HG02870 (cell line): ENCODE measurements at regions not wholly inside any gene's neighbourhood (a gene's known extent, or its start where the extent isn't known, plus 50 kb on each side); places are given as distances from the start of the nearest gene placed in this dataset.

Experiments used
- ATAC-seq: cut with Tn5 transposase; IDR thresholded peaks from one replicate; pipeline ENCODE4 v1.9.1; 2021; ENCODE audit warnings: mild to moderate bottlenecking, moderate library complexity; ENCODE audit not compliant: unreplicated experiment

GRCh38 chr3:64291345-64291744 is 66.1 kb upstream of the PRICKLE2 start:
- ATAC-seq, result no peak

GRCh38 chr3:64290864-64291263 is 65.6 kb upstream of the PRICKLE2 start:
- no peak for ATAC-seq

- ATAC-seq, result no peak
Observed at GRCh38 chr3:64290161-64290560, 64.9 kb upstream of the PRICKLE2 start.

- ATAC-seq, result no peak
Observed at GRCh38 chr3:64289622-64290021, 64.4 kb upstream of the PRICKLE2 start.

GRCh38 chr3:64278625-64279024 is 53.4 kb upstream of the PRICKLE2 start:
- no peak for ATAC-seq

- no peak for ATAC-seq
Observed at GRCh38 chr3:64276131-64276530, 50.9 kb upstream of the PRICKLE2 start.
